RKO (cell line): ENCODE measurements at regions not wholly inside any gene's neighbourhood (a gene's known extent, or its start where the extent isn't known, plus 50 kb on each side); places are given as distances from the start of the nearest gene placed in this dataset.
"Not testable (repeated sequence)": the region's sequence is repeated elsewhere in the genome, so short reads cannot be mapped to it uniquely, and the experiment has no call there.

Source experiments
- DNase-seq: peaks from one replicate; pipeline ENCODE4 v3.0.0-alpha.2; 2016; ENCODE audit warnings: low spot score

- DNase-seq, result no peak
Observed at GRCh38 chr12:104906695-104907094, 51.4 kb downstream of the SLC41A2 start.

GRCh38 chr12:104905446-104905845 lies 52.6 kb downstream of the SLC41A2 start:
- DNase-seq, result not testable (repeated sequence)

DNA sequence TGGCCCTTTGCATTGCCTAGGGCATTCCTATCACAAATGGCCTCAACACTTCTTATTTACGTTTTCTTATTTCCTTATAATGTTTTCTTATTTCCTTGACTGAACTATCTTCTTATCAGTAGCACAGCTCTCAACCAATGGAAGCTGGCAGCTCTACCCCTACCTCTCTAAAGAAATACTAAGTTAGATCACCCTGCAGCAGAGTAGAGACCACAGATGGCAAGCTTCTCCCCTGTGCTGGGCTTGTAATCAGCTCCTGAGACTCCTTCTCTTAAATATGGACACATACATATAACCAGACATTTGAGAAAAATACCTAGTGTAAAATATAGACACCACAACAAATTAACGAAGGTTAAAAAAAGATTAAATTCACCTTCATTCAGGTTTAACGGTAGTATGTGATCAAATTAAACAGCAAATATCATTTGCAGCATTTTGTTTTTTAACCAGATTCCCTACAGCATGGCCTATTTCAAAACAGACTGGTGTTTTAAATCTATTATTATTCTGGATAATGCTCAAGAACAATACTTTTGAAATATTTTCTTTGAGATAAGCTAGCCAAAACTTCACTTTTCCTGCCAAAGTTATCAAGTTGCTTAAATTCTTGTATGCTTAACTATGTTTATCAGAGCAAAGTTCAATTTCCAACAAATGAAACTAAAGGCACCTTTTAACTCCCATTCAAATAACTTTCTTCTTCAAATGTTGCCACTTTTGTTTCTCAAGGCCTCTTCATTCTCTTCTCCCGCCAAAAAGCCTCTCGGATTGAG lies 54.3 kb downstream of the SLC41A2 start:
- no peak for DNase-seq

DNA sequence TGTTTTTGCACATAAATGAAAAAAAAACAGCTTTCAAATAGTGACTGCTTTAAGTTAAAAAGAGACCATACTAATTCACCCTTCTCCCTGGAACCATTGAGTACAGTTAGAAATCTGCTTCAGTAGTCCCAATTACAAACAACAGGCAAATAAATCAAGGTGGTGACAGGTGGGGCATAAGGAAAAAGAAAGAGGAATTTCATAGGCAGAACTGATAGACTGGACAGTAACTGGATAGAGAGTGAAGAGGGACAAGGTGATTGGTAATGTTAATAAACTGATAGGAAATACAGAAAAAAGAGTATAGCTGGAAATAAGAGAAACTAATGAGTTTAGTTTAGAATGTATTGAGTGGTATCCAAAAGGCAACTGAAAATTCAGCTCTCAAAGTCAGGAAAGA lies 56.0 kb downstream of the SLC41A2 start:
- DNase-seq, result no peak

GRCh38 chr12:104896710-104897109 lies 61.4 kb downstream of the SLC41A2 start:
- DNase-seq, result no peak

DNA sequence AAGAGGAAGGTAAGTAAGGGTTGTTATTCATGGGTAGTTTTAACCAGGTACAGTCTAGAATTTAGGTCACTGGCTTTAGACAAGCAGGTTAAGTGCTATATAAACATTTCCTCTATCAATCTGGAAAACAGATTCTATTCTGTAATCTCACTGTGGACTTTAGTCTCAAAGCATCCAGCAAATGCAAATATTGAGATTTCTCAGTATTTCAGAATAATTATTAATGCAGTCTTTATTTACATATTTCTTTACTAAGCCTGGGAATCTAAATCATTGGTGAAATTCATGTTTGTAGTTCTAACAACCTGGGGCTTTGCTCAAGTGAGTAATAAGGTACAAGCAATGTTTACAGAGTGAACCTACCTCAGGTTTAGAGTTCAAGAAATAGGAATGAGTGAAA lies 61.9 kb downstream of the SLC41A2 start:
- no peak for DNase-seq

DNA sequence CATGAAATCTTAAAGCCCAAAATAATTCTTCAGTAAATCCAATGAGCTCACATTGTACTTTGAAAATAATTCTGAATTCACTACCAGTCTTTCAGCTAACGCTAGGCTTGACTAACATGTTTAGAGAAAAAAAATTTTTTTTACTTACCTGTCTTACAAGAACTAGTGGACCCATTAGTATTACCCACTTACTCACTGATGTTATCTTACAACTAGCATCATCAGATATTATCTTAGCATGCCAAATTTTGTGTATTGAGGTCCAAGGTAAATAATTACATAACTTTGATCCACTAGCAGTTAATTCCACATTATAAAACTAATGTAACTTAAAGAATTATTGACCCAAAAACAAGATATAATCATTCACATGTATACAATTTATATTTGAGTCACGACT lies 62.7 kb downstream of the SLC41A2 start:
- DNase-seq, result no peak

GRCh38 chr12:104890476-104891096 lies 67.5 kb downstream of the SLC41A2 start:
- DNase-seq, result peak; percentile 18

GRCh38 chr12:104889735-104890134 lies 68.4 kb downstream of the SLC41A2 start:
- DNase-seq, result no peak

GRCh38 chr12:104888892-104889291 lies 69.2 kb downstream of the SLC41A2 start:
- DNase-seq, result no peak

GRCh38 chr12:104888481-104888880 lies 69.6 kb downstream of the SLC41A2 start:
- no peak for DNase-seq

GRCh38 chr12:104887452-104887851 lies 70.6 kb downstream of the SLC41A2 start:
- DNase-seq, result no peak

- DNase-seq, result no peak
Observed at GRCh38 chr12:104886418-104887401, 71.4 kb downstream of the SLC41A2 start.

- not testable (repeated sequence) for DNase-seq
Observed at GRCh38 chr12:104878858-104879257, 79.2 kb downstream of the SLC41A2 start.

- peak; percentile 49 for DNase-seq
Observed at GRCh38 chr12:104877103-104877705, 80.9 kb downstream of the SLC41A2 start.

DNA sequence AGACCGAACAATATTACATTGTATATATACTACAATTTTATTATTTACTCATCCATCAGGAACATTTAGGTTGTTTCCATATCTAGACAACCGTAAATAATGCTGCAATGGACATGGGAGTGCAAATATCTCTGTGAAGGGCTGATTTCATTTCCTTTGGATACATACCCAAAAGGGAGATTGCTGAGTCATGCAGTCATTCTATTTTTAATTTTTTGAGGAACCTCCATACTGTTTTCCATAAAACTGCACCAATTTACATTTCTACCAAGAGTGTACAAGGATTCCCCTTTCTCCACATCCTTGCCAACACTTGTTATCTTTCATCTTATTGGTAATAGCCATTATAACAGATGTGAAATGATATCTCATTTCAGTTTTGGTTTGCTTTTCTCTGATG lies 84.7 kb downstream of the SLC41A2 start:
- no peak for DNase-seq

GRCh38 chr12:104870797-104871196 lies 87.3 kb downstream of the SLC41A2 start:
- DNase-seq, result no peak

GRCh38 chr12:104866291-104866690 lies 91.8 kb downstream of the SLC41A2 start:
- no peak for DNase-seq

GRCh38 chr12:104865080-104865479 lies 93.0 kb downstream of the SLC41A2 start:
- no peak for DNase-seq

DNA sequence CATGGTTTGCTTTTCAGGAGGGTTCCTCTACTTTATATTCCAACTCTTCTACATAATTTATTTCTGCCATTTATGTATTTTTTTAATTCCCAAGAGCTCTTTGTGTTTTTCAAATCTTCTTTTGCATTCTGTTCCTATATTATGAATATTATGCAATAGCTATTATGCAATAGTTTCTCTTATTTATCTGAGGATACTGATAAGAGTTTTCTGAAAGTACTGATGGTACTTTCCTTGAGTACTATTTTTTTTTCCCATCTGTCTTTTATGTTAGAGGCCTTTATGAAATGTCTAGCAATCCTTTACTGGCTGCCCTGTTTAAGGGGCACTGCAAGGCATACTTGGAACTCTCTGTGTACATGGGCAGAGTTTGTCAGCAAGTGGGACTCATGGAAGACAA lies 93.4 kb downstream of the SLC41A2 start:
- DNase-seq, result no peak

DNA sequence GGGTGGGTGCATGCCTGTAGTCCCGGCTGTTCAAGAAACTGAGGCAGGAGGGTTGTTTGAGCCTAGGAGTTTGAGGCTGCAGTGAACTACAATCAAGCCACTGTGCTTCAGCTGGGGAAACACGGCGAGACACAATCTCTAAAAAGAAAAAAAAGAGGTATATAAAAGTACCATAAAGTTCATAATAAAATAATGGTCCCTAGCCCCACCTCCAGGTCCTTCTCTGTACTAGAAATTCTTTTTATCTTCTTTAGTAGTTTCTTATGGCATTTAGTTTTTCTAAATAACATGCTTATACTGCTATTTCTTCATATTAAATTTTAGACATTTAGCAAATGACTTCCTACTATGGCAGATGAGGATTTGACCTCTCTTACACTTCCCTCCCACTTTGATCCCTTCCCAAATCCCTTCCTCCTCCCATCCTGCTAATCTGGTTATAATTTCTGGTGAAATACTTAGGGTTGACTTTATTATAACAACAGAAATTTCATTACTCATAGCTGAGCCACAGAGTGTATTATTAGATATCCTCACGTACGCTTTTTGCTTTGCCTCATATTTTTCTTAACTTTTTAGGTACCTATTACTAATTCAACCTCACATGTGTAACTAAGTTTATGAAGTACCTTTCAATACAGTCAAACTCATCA lies 94.7 kb downstream of the SLC41A2 start:
- no peak for DNase-seq
